K562 (cell line): ENCODE measurements at regions not wholly inside any gene's neighbourhood (a gene's known extent, or its start where the extent isn't known, plus 50 kb on each side); places are given as distances from the start of the nearest gene placed in this dataset.

ENCODE experiments used
- CBX2 ChIP-seq: fragments of 200-600 bp; sonication (generic); IDR thresholded peaks from one replicate; pipeline ENCODE4 v1.6.1; 2012; ENCODE audit warnings: mild to moderate bottlenecking, low read length, inconsistent platforms; ENCODE audit not compliant: insufficient read depth, poor library complexity, severe bottlenecking
- CHCHD3 ChIP-seq: fragments of 250-450 bp; sonication (Bioruptor Pico); IDR thresholded peaks from 2 replicates; pipeline ENCODE4 v2.1.2; 2022; ENCODE audit warnings: mild to moderate bottlenecking
- ESRRA ChIP-seq: fragments of 450-650 bp; IDR thresholded peaks from 2 replicates; pipeline ENCODE4 v1.6.1; 2014; ENCODE audit warnings: low read depth, mild to moderate bottlenecking, moderate library complexity, borderline replicate concordance
- ETV6 ChIP-seq, 3 experiments: fragments of 150-350 bp in 1 of 3; sonication (generic) in 1 of 3; formaldehyde crosslinking in 1 of 3; IDR thresholded peaks; 2 replicates each; pipeline versions ENCODE4 v1.6.1 to v1.8.0; 2014 to 2022; ENCODE audit warnings: borderline replicate concordance in 2 of 3, low read depth in 2 of 3, antibody characterized with exemption in 1 of 3, low read length in 1 of 3, mild to moderate bottlenecking in 1 of 3, missing genetic modification reagents in 1 of 3
- MCM3 ChIP-seq: fragments of 450-650 bp; IDR thresholded peaks from 2 replicates; pipeline ENCODE4 v1.6.1; 2016
- MEF2A ChIP-seq: IDR thresholded peaks from 2 replicates; pipeline ENCODE4 v1.6.1; 2011; ENCODE audit warnings: low read depth, mild to moderate bottlenecking, low read length, moderate library complexity; ENCODE audit not compliant: control insufficient read depth
- MEIS2 ChIP-seq: fragments of 450-650 bp; IDR thresholded peaks from 2 replicates; pipeline ENCODE4 v1.6.1; 2014; ENCODE audit warnings: mild to moderate bottlenecking; ENCODE audit not compliant: partially characterized antibody
- NCOA4 ChIP-seq: fragments of 450-650 bp; IDR thresholded peaks from 2 replicates; pipeline ENCODE4 v1.6.1; 2018; ENCODE audit warnings: mild to moderate bottlenecking; ENCODE audit not compliant: partially characterized antibody
- NFIX ChIP-seq: fragments of 250-450 bp; sonication (Bioruptor Pico); IDR thresholded peaks from 2 replicates; pipeline ENCODE4 v1.4.0; 2020; ENCODE audit warnings: low read depth, mild to moderate bottlenecking, moderate library complexity
- NR1H2 ChIP-seq: sonication (generic); formaldehyde crosslinking; IDR thresholded peaks from 2 replicates; pipeline ENCODE4 v1.4.0; 2020; ENCODE audit warnings: mild to moderate bottlenecking, missing genetic modification reagents
- PTBP1 ChIP-seq: fragments of 200-400 bp; formaldehyde crosslinking; IDR thresholded peaks from 2 replicates; pipeline ENCODE4 v1.6.1; 2017; ENCODE audit warnings: low read depth, low read length
- RBM25 ChIP-seq: fragments of 200-400 bp; formaldehyde crosslinking; IDR thresholded peaks from 2 replicates; pipeline ENCODE4 v1.6.1; 2018; ENCODE audit warnings: low read length, low read depth, moderate library complexity; ENCODE audit not compliant: severe bottlenecking
- RHOXF2B ChIP-seq: fragments of 250-450 bp; sonication (Bioruptor Pico); conservative IDR thresholded peaks from 2 replicates; pipeline ENCODE4 v1.5.1; 2021
- SMARCE1 ChIP-seq: fragments of 450-650 bp; IDR thresholded peaks from 2 replicates; pipeline ENCODE4 v1.7.1; 2016; ENCODE audit warnings: mild to moderate bottlenecking
- TAF1 ChIP-seq: IDR thresholded peaks from 2 replicates; pipeline ENCODE4 v1.6.1; 2011; ENCODE audit warnings: mild to moderate bottlenecking, low read length, moderate library complexity; ENCODE audit not compliant: insufficient read depth, control insufficient read depth, severe bottlenecking; ENCODE audit errors: extremely low read depth
- TFAM ChIP-seq: fragments of 250-450 bp; sonication (Bioruptor Pico); conservative IDR thresholded peaks from 2 replicates; pipeline ENCODE4 v1.5.0; 2021; ENCODE audit warnings: mild to moderate bottlenecking, moderate library complexity
- TFAP4 ChIP-seq: sonication (generic); formaldehyde crosslinking; IDR thresholded peaks from 2 replicates; pipeline ENCODE4 v1.8.0; 2022; ENCODE audit warnings: missing genetic modification reagents, mild to moderate bottlenecking, moderate library complexity, borderline replicate concordance
- TRIM28 ChIP-seq: fragments of 450-650 bp; IDR thresholded peaks from 2 replicates; pipeline ENCODE4 v1.6.1; 2017
- TSC22D4 ChIP-seq: fragments of 450-650 bp; IDR thresholded peaks from 2 replicates; pipeline ENCODE4 v1.6.1; 2016; ENCODE audit warnings: missing genetic modification characterization, missing biosample characterization, control low read depth
- TSHZ1 ChIP-seq: fragments of 250-450 bp; sonication (Bioruptor Pico); IDR thresholded peaks from 2 replicates; pipeline ENCODE4 v1.4.0; 2020; ENCODE audit warnings: mild to moderate bottlenecking, moderate library complexity
- USF2 ChIP-seq: sonication (generic); formaldehyde crosslinking; IDR thresholded peaks from 2 replicates; pipeline ENCODE4 v1.5.0; 2020; ENCODE audit warnings: missing genetic modification reagents
- ZBTB1 ChIP-seq: sonication (generic); formaldehyde crosslinking; IDR thresholded peaks from 2 replicates; pipeline ENCODE4 v1.8.1; 2023; ENCODE audit warnings: missing genetic modification reagents, low read depth, mild to moderate bottlenecking, borderline replicate concordance
- ZBTB43 ChIP-seq: sonication (generic); formaldehyde crosslinking; IDR thresholded peaks from 2 replicates; pipeline ENCODE4 v1.8.0; 2023; ENCODE audit warnings: mild to moderate bottlenecking, missing genetic modification reagents
- ZNF263 ChIP-seq: sonication (generic); formaldehyde crosslinking; IDR thresholded peaks from 2 replicates; pipeline ENCODE4 v1.8.0; 2022; ENCODE audit warnings: mild to moderate bottlenecking, missing genetic modification reagents, borderline replicate concordance

DNA sequence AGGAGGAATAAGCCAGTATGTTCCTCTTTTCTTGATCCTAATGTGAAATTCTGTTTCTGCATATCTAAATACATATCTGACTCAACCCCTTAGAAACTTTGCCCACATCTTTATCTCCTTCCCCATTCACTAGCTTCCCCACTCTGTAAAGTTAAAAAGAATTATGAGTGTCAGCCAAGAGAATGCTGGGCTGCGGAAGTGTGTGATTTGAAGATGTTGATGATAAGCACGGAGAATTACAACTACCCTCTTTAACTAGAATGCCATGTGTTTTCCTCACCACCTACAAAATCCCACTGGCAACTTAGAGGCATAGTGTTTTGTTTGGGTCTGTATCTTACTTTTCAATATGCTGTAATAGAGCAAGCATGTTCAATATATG, 490.4 kb upstream of the FANCL start (continued):
- TF ChIP-seq ESRRA = peak; percentile 18; the same call in 1 of the 2 replicates
- TF ChIP-seq ZBTB43 (CRISPR knock-in tag) = no peak
- no peak for TF ChIP-seq PTBP1
- TF ChIP-seq TAF1 = no peak
- TF ChIP-seq RHOXF2B = no peak
- TF ChIP-seq MCM3 = no peak
- TF ChIP-seq TFAM (CRISPR knock-in tag) = no peak
- no peak for TF ChIP-seq RBM25
- TF ChIP-seq MEIS2 = peak; percentile 97
- no peak for TF ChIP-seq TRIM28
- TF ChIP-seq MEF2A = peak; percentile 63; the same call in 1 of the 2 replicates
- peak in 1 of 2 experiments; percentile 69; a peak in 1 of 4 replicates for TF ChIP-seq ETV6 (IDR thresholded peaks at IDR 0.05; ENCODE audit: borderline replicate concordance in 1 of 2, low read depth in 2 of 2, low read length in 1 of 2)
- TF ChIP-seq ETV6 (CRISPR knock-in tag; IDR thresholded peaks at IDR 0.05; ENCODE audit: borderline replicate concordance) = no peak
- no peak for TF ChIP-seq NCOA4
- TF ChIP-seq TSHZ1 (CRISPR knock-in tag) = no peak
- TF ChIP-seq TSC22D4 = no peak
- no peak for TF ChIP-seq ZBTB1 (CRISPR knock-in tag)
- no peak for TF ChIP-seq TFAP4
- no peak for TF ChIP-seq CHCHD3
- TF ChIP-seq SMARCE1 = peak; percentile 95
- no peak for TF ChIP-seq NFIX (CRISPR knock-in tag)
- no peak for TF ChIP-seq CBX2
- TF ChIP-seq USF2 (CRISPR knock-in tag) = no peak
- no peak for TF ChIP-seq ZNF263
- no peak for TF ChIP-seq NR1H2
